Keratinocyte (primary cell): ENCODE measurements at regions not wholly inside any gene's neighbourhood (a gene's known extent, or its start where the extent isn't known, plus 50 kb on each side); places are given as distances from the start of the nearest gene placed in this dataset.

Experiments used
- EZH2 ChIP-seq: IDR thresholded peaks from one replicate; pipeline ENCODE4 v1.6.1; 2012; ENCODE audit warnings: inconsistent platforms, mild to moderate bottlenecking, low read length, moderate library complexity
- TF ChIP-seq, protein P1 (sequence below), 3 experiments: IDR thresholded peaks in 1 of 3; conservative IDR thresholded peaks in 1 of 3; optimal IDR thresholded peaks in 1 of 3; 2 replicates in 2 of 3; 3 replicates in 1 of 3; pipeline versions ENCODE3 to v1.5.1; 2011; ENCODE audit warnings: low read length in 3 of 3, mild to moderate bottlenecking in 3 of 3, moderate library complexity in 2 of 3, control low read depth in 1 of 3, inconsistent platforms in 1 of 3; ENCODE audit not compliant: insufficient read depth in 2 of 3; ENCODE audit errors: extremely low read depth in 1 of 3

- TF ChIP-seq, protein P1, sequence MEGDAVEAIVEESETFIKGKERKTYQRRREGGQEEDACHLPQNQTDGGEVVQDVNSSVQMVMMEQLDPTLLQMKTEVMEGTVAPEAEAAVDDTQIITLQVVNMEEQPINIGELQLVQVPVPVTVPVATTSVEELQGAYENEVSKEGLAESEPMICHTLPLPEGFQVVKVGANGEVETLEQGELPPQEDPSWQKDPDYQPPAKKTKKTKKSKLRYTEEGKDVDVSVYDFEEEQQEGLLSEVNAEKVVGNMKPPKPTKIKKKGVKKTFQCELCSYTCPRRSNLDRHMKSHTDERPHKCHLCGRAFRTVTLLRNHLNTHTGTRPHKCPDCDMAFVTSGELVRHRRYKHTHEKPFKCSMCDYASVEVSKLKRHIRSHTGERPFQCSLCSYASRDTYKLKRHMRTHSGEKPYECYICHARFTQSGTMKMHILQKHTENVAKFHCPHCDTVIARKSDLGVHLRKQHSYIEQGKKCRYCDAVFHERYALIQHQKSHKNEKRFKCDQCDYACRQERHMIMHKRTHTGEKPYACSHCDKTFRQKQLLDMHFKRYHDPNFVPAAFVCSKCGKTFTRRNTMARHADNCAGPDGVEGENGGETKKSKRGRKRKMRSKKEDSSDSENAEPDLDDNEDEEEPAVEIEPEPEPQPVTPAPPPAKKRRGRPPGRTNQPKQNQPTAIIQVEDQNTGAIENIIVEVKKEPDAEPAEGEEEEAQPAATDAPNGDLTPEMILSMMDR (optimal IDR thresholded peaks at IDR 0.05 in 1 of 3, IDR thresholded peaks at IDR 0.05 in 1 of 3, conservative IDR thresholded peaks at IDR 0.05 in 1 of 3; ENCODE audit: extremely low read depth in 1 of 3, insufficient read depth in 2 of 3, low read length in 3 of 3) = no peak
- TF ChIP-seq EZH2 = no peak
Measured at GRCh38 chr11:38687008-38687407, 2089.0 kb upstream of the RAG2 start.
